Activated CD4-positive, alpha-beta T cell treated with anti-CD3 and anti-CD28 coated beads, Interleukin-2, amount 10 ng/mL, durations not matched to agents 24 days and 14 days (primary cell): ENCODE measurements at regions not wholly inside any gene's neighbourhood (a gene's known extent, or its start where the extent isn't known, plus 50 kb on each side); places are given as distances from the start of the nearest gene placed in this dataset.
"Not testable (repeated sequence)": the region's sequence is repeated elsewhere in the genome, so short reads cannot be mapped to it uniquely, and the experiment has no call there.

ENCODE experiments used
- DNase-seq: peaks from one replicate; pipeline ENCODE4 v3.0.0; 2022
- H3K27ac Mint-ChIP-seq: one replicate; pipeline ENCODE4 v1.8.0; 2022; ENCODE audit warnings: mild to moderate bottlenecking, mixed read lengths
- H3K27me3 Mint-ChIP-seq: one replicate; pipeline ENCODE4 v1.8.0; 2022; ENCODE audit warnings: mixed read lengths
- H3K36me3 Mint-ChIP-seq: one replicate; pipeline ENCODE4 v1.8.0; 2022; ENCODE audit warnings: low read depth, mild to moderate bottlenecking, mixed read lengths
- H3K4me1 Mint-ChIP-seq: one replicate; pipeline ENCODE4 v1.8.0; 2021; ENCODE audit warnings: mixed read lengths
- H3K4me3 Mint-ChIP-seq: one replicate; pipeline ENCODE4 v1.8.0; 2022; ENCODE audit warnings: mild to moderate bottlenecking, moderate library complexity, mixed read lengths
- H3K9me3 Mint-ChIP-seq: one replicate; pipeline ENCODE4 v1.8.0; 2021; ENCODE audit warnings: mixed read lengths
- intact Hi-C: fragments of 100-400 bp; cut with micrococcal nuclease; formaldehyde crosslinking; loops from one replicate; pipeline ENCODE4 v1.15.1; 2023

- H3K4me3 Mint-ChIP-seq = no peak overlapping the region
- H3K27ac Mint-ChIP-seq = no peak overlapping the region
- H3K4me1 Mint-ChIP-seq = no peaks in the 10 kb centered on the region
- H3K9me3 Mint-ChIP-seq = no peaks in the 10 kb centered on the region
- peak; percentile 2 for DNase-seq
- intact Hi-C loops = no loop called here
- H3K36me3 Mint-ChIP-seq = no peaks in the 10 kb centered on the region
- no peaks in the 10 kb centered on the region for H3K27me3 Mint-ChIP-seq
These were observed 131.0 kb downstream of the KCNK1 start for GRCh38 chr1:233744779-233745513.

- DNase-seq = peak; percentile 33
- Mint-ChIP-seq H3K27ac (no peak overlapping the region), H3K9me3 (no peaks in the 10 kb centered on the region), H3K36me3 (no peaks in the 10 kb centered on the region), H3K4me3 (no peak overlapping the region), H3K27me3 (no peaks in the 10 kb centered on the region), H3K4me1 (no peaks in the 10 kb centered on the region)
- intact Hi-C loops = no loop called here
These were observed 136.2 kb downstream of the KCNK1 start for GRCh38 chr1:233750139-233750538.

- Mint-ChIP-seq H3K27me3 (peaks cover 2% of the 10 kb centered on the region), H3K4me3 (no peak overlapping the region), H3K9me3 (peaks cover 2% of the 10 kb centered on the region), H3K4me1 (no peaks in the 10 kb centered on the region), H3K36me3 (no peaks in the 10 kb centered on the region), H3K27ac (no peak overlapping the region)
- DNase-seq = peak; percentile 8
- intact Hi-C loops = no loop called here
These were observed 144.8 kb upstream of the SLC35F3 start for GRCh38 chr1:233759665-233760064.

GRCh38 chr1:233764304-233764703 lies 140.2 kb upstream of the SLC35F3 start:
- H3K9me3 Mint-ChIP-seq, H3K27me3 Mint-ChIP-seq, H3K4me3 Mint-ChIP-seq, H3K36me3 Mint-ChIP-seq, H3K4me1 Mint-ChIP-seq, H3K27ac Mint-ChIP-seq, intact Hi-C loops, DNase-seq: not testable (repeated sequence)

GRCh38 chr1:233777566-233777965 lies 126.9 kb upstream of the SLC35F3 start:
- intact Hi-C loops = no loop called here
- Mint-ChIP-seq H3K9me3 (peaks cover 4% of the 10 kb centered on the region), H3K36me3 (no peaks in the 10 kb centered on the region), H3K4me3 (no peak overlapping the region), H3K27me3 (peaks cover 2% of the 10 kb centered on the region), H3K4me1 (no peaks in the 10 kb centered on the region), H3K27ac (no peak overlapping the region)
- DNase-seq = no peak

- DNase-seq = no peak
- intact Hi-C loops = no loop called here
- Mint-ChIP-seq H3K9me3 (peaks cover 4% of the 10 kb centered on the region), H3K27me3 (peaks cover 2% of the 10 kb centered on the region), H3K4me1 (no peaks in the 10 kb centered on the region), H3K27ac (no peak overlapping the region), H3K4me3 (no peak overlapping the region), H3K36me3 (no peaks in the 10 kb centered on the region)
These were observed 124.4 kb upstream of the SLC35F3 start for GRCh38 chr1:233780049-233780448.

GRCh38 chr1:233782937-233783586 lies 121.4 kb upstream of the SLC35F3 start:
- Mint-ChIP-seq H3K36me3 (no peaks in the 10 kb centered on the region), H3K27me3 (peaks cover 2% of the 10 kb centered on the region)

GRCh38 chr1:233787599-233787998 lies 116.9 kb upstream of the SLC35F3 start:
- Mint-ChIP-seq H3K4me1 (no peaks in the 10 kb centered on the region), H3K9me3 (no peaks in the 10 kb centered on the region), H3K27ac (no peak overlapping the region), H3K27me3 (peaks cover 3% of the 10 kb centered on the region), H3K4me3 (no peak overlapping the region), H3K36me3 (no peaks in the 10 kb centered on the region)
- no peak for DNase-seq
- intact Hi-C loops = no loop called here

More at GRCh38 chr1:233782937-233783586, 121.4 kb upstream of the SLC35F3 start:
- peak; percentile 18 for DNase-seq
- Mint-ChIP-seq H3K4me3 (no peak overlapping the region), H3K27ac (no peak overlapping the region), H3K9me3 (peaks cover 4% of the 10 kb centered on the region), H3K4me1 (no peaks in the 10 kb centered on the region)
- intact Hi-C loops = no loop called here

GRCh38 chr1:233788687-233789086 lies 115.8 kb upstream of the SLC35F3 start:
- no peak overlapping the region for H3K27ac Mint-ChIP-seq
- H3K36me3 Mint-ChIP-seq = no peaks in the 10 kb centered on the region
- H3K9me3 Mint-ChIP-seq = no peaks in the 10 kb centered on the region
- DNase-seq = no peak
- H3K4me1 Mint-ChIP-seq = no peaks in the 10 kb centered on the region
- intact Hi-C loops = no loop called here
- no peak overlapping the region for H3K4me3 Mint-ChIP-seq
- H3K27me3 Mint-ChIP-seq = peaks cover 5% of the 10 kb centered on the region

- Mint-ChIP-seq H3K9me3 (no peaks in the 10 kb centered on the region), H3K4me1 (no peaks in the 10 kb centered on the region), H3K4me3 (no peak overlapping the region), H3K36me3 (no peaks in the 10 kb centered on the region), H3K27me3 (peaks cover 5% of the 10 kb centered on the region), H3K27ac (no peak overlapping the region)
- intact Hi-C loops = loop anchor here (2.0 kb wide), 1 partner anchor 485 kb away; no protein-coding TSS in a partner anchor
- no peak for DNase-seq
These were observed 114.4 kb upstream of the SLC35F3 start for GRCh38 chr1:233790121-233790520.

- H3K9me3 Mint-ChIP-seq = no peaks in the 10 kb centered on the region
- H3K36me3 Mint-ChIP-seq = no peaks in the 10 kb centered on the region
These were observed 113.7 kb upstream of the SLC35F3 start for GRCh38 chr1:233790662-233791371.

GRCh38 chr1:233791372-233791703 lies 113.1 kb upstream of the SLC35F3 start:
- H3K27me3 Mint-ChIP-seq = peaks cover 5% of the 10 kb centered on the region
- intact Hi-C loops = loop anchor here (1.0 to 2.0 kb wide), 4 partner anchors 350 to 487 kb away; no protein-coding TSS in a partner anchor

More at GRCh38 chr1:233790662-233791371, 113.7 kb upstream of the SLC35F3 start:
- Mint-ChIP-seq H3K4me1 (no peaks in the 10 kb centered on the region), H3K27ac (no peak overlapping the region), H3K4me3 (no peak overlapping the region), H3K27me3 (peaks cover 5% of the 10 kb centered on the region)
- DNase-seq = peak; percentile 76
- intact Hi-C loops = loop anchor here (1.0 to 2.0 kb wide), 4 partner anchors 350 to 486 kb away; no protein-coding TSS in a partner anchor

GRCh38 chr1:233791721-233792120 lies 112.8 kb upstream of the SLC35F3 start:
- Mint-ChIP-seq H3K36me3 (no peaks in the 10 kb centered on the region), H3K9me3 (no peaks in the 10 kb centered on the region), H3K27ac (no peak overlapping the region), H3K4me1 (no peaks in the 10 kb centered on the region), H3K4me3 (no peak overlapping the region), H3K27me3 (peaks cover 5% of the 10 kb centered on the region)
- DNase-seq = no peak
- intact Hi-C loops = loop anchor here (1.0 to 2.0 kb wide), 4 partner anchors 350 to 487 kb away; no protein-coding TSS in a partner anchor

More at GRCh38 chr1:233791372-233791703, 113.1 kb upstream of the SLC35F3 start:
- DNase-seq = no peak
- no peaks in the 10 kb centered on the region for H3K9me3 Mint-ChIP-seq
- no peak overlapping the region for H3K27ac Mint-ChIP-seq
- no peak overlapping the region for H3K4me3 Mint-ChIP-seq
- no peaks in the 10 kb centered on the region for H3K4me1 Mint-ChIP-seq
- no peaks in the 10 kb centered on the region for H3K36me3 Mint-ChIP-seq

- Mint-ChIP-seq H3K27ac (no peak overlapping the region), H3K9me3 (no peaks in the 10 kb centered on the region), H3K27me3 (peaks cover 4% of the 10 kb centered on the region), H3K4me3 (no peak overlapping the region), H3K4me1 (no peaks in the 10 kb centered on the region), H3K36me3 (no peaks in the 10 kb centered on the region)
- no peak for DNase-seq
- intact Hi-C loops = no loop called here
These were observed 109.6 kb upstream of the SLC35F3 start for GRCh38 chr1:233794863-233795262.
